SKM-1 treated with dmso at 0.1 percent for 144 hours (cell line): ENCODE measurements at regions not wholly inside any gene's neighbourhood (a gene's known extent, or its start where the extent isn't known, plus 50 kb on each side); places are given as distances from the start of the nearest gene placed in this dataset.
A peak's percentile ranks its signal among the peaks of the same experiment; 100 is the strongest.

ENCODE experiments used
- DNase-seq: peaks from one replicate; lab custom pipeline; 2025; ENCODE audit not compliant: unreplicated experiment; lab: John Stamatoyannopoulos, UW

DNA sequence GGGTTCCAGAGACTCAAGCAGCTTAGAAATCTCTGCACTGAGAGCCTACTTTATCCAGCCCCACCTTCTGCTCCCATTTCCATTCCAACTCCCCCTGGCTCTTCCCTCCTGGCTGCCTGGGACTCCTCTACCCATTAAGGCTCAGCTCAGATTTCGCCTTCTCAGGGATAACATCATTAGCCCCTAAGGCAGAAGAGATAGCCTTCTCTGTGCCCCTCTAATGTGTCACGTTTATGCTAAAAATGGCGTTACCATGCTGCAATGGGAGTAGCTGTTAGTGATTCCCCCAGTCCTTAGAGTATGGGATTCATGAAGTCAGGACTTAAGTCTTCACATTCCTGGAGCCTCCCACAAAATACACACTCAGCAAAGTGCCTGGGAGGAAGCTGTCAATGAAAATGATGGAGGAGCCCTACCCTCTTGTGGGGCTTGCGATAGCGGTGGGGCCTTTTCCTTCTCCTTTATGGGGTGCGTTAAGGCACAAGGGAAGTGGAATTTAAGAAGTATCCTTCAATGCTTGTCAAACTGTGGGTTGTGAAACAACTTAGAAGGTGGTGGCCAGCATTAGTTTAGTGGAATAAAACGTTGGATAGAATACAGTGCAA, 144.7 kb upstream of the COPS8 start:
- peak; percentile 53 for DNase-seq

DNA sequence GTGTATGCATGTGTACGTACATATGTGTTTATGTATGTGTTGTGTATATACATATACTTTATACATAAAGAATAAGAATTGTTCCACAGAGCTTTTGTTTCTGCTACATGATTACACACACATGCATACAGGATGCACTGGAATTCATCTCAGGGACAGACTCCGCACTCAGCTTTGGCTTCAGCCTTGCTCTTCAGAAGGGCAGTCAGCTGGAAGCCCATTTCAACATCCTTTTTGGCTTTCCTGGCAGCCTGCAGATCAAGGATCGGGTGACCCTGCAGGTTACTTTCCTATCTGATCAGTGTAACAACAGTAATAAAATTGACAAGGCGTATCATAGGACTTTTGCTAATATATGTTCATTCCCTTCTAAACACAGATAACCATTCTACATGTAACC, 144.1 kb upstream of the COPS8 start:
- DNase-seq = no peak

DNA sequence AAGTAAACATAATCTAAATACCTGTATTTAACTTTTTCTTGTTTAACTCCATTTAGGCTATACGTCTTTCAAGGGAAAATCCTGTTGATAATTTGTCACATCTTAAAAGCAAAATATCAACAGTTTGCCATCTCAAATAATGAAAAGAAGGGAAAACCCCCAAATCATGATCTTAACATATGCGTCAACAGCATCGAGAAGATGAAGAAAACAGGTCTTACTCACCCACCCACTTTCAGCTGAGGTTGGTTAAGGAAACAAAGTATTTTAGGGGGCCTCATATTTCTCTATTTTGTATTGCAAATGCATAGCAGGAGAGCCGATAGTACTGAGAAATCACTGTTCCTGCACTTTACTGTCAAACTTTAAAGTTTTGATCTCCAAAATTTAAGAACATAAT, 143.1 kb upstream of the COPS8 start:
- DNase-seq = no peak

DNA sequence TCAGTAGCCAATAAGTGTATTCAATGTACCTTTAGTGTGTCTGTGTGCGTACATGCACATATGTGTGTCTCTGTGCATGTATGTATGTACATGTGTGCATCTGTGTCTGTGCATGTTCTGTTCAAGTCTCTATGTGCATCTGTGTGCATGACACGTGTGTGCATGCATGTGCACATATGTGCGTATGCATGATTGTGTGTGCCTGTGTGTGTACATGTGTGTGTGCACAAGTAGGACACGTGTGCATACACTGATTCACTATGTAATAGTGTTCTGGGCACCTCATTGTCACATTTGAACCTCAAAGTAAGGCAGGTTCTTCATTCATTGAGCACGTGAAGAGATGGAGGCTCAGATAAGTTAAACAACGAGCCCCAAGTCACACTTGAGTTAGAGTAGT, 142.6 kb upstream of the COPS8 start:
- no peak for DNase-seq

DNA sequence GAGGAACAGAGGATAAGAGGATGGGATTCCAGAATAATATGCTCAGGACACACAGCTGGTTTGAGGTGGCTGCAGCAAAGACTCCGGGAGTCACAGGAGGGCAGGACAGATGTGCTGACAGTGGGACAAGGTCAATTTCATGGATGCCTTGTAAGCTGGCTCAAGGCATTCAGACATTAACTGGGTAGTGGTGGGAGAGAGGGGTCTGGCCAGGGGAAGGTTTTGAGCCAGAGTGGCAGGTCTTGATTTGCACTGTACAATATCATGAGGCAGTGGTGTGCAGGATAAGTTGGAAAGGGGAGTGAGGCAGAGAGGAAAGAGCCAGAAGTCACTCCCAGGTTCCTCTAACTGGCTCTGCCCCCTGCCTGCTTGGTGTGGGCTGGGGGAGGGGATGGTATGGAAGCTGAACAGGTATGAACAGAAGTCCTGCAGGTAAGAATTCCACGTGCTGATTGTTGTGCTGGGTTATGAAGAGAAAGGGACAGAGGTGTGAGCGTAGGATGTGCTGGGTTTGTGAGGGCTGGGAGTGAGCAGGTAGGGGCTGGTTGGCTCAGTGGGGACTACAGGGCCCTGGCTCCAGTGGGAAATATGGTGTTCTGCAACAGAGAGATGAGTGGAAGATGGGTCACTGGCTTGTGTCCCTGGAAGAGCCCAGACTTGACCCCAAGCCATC, 141.7 kb upstream of the COPS8 start:
- no peak for DNase-seq

DNA sequence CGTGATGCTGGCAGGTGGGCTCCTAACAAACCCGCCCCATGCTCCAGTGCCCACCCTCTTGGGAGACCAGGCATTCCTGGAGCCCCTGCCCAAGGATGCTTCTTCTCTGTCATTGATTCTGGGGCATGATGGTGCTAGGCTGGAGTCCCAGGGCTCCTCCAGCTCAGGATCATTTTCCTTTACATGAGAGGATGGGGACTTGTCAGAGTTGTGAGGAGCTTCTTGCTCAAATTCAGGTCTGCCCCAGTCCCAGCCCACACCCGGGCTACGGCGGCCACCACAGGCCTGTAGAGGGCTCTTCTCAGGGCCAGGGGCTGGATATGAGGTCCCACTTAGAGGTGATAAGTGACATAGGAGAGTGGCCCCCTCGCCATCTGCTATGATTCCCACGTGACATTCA, 141.1 kb upstream of the COPS8 start:
- no peak for DNase-seq

DNA sequence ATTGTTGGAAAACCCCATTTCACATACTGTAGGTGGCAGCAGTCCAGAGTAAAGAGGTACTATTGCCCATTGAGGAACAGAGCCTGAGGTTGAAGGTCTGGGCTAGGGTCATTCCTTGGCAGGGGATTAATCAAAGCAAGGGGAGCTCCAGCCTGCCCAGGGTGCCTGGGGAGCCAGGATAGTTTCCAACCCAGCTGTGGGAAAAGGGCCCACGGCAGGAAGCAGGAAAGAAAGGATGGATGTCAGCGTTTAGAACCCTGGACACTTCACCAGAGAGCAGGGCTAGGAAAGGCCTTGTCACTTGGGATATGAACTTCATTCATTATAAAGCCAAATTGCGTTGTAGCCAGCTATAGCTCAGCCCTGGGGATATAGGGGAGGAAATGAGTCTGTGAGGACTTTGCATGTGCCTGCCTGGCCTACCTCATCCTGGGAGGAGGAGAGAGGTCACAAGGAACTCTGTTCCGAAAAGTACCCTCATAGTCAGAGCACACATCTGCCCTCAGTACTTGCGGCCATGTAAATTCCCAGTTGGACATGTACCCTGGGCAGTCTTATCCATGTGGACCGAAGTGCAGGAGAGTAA, 140.2 kb upstream of the COPS8 start:
- no peak for DNase-seq

DNA sequence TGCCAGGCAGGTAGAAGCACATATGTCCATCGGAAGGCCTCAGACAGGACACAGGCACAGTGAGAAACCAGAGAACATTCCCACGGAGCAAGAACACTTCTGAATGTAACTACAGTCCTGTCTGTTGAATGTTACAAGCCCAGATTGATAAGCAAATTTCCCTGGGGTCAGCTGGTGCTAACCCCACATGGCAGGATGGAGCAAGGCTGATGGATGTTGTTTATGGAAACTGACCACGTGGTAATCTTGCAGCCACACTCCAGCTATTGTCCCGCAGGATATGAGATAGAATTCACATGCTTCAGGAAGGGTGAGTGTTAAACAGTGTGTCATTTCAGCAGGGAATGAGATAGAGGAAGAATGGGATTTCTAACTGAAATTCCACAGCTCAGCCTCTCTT, 138.8 kb upstream of the COPS8 start:
- DNase-seq = no peak

DNA sequence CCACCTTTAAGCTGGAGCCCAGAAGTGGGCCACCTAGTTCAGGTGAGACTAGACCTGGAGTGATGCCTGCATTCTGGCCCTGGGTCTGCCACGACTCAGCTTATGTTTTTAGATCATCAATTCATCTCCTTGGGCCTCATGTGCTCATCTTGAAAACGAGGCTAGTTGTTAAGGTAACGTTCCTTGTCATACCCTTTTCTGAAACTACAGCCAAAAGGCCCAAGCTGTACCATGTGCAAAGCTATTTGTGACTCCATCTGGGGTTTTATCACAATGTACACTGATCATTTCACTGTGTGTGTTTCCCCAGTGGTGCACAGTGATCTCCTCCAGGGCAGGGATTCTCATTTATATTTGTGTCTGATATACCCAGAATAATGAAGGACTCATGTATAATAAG, 138.4 kb upstream of the COPS8 start:
- no peak for DNase-seq

DNA sequence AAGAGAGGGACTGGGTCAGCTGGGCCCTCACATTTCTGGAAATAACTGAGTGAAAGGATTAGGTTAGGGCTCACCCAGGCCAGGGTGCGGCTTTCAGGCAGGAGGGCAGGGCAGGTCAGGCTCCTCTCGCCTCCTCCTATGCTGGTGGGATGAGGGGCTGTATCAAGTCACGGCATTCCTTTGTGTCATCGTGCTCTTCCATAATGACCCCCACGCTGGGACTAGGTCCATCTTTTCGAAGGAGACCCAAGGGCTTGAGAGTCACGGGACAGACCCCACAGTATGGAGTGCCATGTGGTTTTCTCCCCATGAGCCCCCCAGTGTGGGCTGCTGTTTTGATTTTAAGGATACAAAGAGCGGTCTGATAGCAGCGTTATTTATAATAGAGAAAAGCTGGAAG, 137.8 kb upstream of the COPS8 start:
- DNase-seq = no peak

DNA sequence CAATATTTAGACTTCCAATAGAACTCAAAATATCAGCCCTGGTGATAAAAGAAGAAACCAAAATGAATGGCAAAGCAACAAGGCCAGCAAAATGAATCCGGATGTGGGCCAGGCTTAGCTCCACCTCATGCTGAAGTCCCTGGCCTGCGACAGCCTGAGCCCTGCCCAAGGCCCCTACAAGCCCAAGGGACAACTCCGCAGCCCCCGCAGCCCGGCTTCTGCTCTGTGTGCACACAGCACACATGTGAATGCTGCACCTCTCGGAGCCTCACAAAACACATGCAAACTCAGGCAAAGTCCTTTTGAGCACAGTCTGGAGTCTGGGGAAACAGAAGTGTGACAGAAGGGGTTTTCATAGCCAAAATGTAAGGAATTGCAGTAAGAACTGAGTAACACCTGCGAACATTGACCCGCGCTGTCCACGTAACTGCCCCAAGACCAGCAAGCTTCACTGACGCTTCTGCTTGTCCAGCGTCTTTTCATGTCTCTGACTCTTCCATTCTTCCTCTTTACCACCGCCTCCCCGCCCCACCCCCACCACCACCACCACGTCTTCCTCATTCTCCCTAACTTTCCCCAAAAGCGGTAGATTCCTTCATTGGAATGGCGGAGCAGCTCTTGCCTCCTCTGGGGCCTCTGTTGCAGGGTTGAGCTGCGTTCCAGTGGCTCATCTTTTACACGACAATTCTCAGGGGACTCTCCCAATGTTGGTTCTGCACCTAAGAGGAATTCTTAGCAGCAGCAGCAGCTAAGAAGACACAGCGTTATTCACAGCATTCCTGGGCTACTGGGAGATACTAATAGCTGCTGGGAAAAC, 136.4 kb upstream of the COPS8 start:
- no peak for DNase-seq

DNA sequence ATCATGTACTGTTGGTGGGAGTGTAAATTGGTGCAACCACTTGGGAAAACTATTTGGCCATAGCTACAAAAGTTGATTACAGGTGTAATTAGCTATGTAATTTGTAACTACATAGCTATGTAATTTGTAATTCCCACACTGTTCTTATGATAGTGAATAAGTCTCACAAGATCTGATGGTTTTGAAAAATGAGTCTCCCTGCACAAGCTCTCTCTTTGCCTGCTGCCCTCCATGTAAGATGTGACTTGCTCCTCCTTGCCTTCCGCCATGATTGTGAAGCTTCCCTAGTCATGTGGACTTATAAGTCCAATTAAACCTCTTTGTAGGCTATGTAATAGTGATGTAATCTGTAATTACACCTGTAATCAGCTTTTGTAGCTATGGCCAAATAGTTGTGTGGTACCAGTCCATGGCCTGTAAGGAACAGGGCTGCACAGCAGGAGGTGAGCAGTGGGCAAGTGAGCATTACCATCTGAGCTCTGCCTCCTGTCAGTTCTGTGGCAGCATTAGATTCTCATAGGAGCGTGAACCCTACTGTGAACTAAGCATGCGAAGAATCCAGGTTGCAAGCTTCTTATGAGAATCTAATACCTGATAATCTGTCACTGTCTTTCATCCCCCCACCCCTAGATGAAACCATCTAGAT, 133.7 kb upstream of the COPS8 start:
- DNase-seq = no peak

DNA sequence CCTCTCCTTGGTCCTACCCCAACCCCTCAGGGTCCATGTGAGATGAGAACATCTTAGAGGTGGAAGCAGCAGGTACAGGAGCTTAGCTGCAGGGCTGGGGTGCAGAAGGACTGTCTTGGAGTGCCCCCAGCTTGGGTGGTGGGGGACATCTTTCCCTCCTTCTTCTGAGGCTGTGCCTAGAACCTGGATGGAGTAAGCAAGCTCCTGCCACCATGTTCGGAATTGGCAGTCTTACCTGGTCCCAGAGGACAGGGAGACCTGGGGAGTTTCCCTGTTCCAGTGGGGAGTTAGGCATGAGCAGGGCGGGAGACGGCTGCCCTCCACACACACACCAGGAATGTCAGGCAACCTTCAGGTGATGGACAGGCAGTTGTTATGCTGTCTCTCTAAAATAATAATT, 131.0 kb upstream of the COPS8 start:
- DNase-seq = no peak

DNA sequence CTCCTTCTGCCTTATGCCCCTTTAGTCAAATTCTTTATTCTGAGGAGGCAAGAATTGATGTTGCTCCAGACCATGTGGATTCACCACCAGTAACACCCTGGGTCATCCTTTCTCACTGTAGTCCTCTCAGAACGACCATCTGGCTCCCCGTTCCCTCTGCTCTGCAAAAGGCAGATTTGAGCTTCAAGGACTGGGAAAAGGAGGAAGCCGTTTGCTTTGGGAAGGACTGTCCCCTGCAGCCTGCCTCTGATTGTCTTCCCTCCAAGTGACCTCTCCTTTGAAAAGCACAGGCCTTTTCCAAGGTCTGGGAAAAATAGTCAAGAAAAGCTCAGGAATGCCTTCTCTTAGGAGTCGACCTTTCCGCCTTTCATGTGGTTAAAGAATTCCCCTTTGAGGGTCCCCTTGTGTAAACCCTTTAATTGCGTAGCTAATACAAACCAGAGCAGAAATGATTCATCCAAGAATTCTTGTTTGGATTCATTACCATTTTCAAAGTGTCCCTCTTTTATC, 130.1 kb upstream of the COPS8 start:
- DNase-seq = no peak

DNA sequence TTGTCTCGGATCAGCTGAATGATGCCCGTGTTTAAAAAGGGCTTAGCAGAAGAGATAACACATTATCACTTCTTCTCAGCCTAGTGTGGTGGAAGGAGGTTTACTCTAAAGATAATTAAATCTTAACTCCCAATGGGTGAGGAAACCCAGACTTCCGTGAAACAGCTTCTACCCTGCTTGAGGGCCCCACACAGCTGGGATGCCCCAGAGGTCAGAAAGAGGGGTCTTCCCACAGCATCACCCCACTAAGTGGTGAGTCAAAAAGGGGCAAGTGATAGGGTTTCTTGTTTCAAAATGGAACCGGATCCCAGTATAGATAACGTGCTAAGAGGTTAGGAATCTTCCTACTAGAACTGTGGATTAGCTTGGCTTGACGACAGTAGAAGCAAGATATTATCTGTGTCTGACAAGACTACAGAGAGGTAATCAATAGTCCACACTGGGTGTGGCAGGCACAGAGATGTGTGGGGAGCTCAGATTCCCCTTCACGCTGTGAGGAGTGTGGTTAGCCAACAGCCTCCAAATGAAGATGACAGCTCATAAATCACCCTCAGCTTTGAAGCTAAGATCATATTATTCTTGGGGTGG, 129.6 kb upstream of the COPS8 start:
- no peak for DNase-seq

DNA sequence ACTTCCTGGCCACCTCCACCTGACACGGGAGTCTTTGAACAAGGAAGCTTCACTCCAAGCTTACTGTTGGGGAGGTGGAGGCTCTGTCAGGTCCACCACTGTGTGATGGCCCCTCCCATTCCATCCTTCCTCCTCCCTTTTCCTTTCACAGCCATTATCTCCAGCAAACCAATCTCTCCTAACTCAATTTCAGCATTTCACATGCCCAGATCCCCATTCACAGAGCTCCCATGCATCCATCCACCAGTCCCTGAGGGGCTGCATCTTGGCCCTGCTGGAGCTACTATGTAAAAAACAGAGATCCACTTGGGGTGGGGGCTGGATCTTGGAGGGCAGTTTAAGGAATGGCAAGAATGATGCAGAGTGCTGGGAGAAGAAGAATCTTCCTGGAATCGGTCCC, 129.0 kb upstream of the COPS8 start:
- no peak for DNase-seq

DNA sequence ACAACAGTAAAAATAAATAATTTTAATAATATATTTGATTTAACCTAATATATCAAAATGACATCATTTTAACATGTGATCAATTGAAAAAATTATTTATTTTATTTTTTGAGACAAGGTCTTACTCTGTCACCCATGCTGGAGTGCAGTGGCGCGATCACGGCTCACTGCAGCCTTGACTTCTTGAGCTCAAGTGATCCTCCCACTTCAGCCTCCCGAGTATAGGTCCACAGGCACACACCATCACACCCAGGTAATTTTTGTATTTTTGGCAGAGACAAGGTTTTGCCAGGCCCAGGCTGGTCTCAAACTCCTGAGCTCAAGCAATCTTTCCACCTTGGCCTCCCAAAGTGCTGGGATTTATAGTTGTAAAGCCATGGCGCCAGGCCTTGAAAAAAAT, 126.7 kb upstream of the COPS8 start:
- no peak for DNase-seq

DNA sequence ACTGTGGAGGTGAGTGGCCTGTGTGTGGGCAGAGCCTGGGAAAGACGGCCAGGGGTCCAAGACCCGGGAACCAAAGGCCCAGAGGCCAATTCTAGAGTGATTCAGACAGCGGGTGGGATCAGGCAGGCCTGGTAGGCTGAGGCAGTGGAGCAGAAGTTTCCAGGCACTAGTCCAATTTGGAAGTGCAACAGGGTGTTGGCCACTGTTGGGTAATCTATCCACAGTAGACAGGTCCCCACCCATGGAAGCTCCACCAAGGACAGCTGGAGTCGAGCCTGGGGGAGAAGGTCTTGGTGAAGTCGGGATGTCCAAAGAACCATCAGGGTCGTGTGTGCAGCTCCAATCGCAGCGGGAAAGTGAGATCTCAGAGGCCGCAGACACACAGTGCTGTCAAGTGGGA, 125.8 kb upstream of the COPS8 start:
- no peak for DNase-seq

DNA sequence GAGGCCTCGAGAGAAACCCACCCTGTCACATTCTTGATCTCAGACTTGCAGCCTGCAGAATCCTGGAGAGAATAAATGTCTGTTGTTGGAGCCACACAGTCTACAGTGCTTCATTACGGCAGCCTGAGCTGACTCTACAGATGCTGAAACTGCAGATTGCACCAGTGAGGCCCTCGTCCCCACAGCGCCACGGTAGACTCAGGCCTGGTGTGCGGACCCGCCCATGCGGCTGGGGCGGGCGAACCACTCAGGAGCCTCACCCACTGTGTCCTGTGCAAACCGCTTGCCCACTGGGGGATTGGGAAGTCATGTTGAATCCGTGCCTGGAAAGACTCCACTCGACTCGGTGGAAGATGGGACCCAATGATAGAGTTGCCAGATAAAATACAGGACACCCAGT, 125.2 kb upstream of the COPS8 start:
- DNase-seq = no peak

DNA sequence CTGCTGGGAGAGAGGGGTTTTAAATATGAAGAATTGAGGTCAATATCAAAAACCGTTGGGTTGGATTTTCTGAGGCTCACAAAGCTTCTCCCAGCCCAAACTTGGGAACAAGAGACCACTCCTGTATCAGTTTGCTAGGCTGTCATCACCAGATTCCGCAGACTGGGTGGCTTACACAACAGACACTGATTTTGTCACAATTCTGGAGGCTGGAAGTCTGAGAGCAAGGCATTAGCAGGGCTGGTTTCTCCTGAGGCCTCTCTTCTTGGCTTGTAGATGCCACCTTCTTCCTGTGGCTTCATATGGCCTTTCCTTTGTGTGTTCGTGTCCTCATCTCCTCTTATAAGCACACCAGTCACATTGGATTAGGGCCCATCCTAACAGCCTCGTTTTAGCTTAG, 122.9 kb upstream of the COPS8 start:
- no peak for DNase-seq

DNA sequence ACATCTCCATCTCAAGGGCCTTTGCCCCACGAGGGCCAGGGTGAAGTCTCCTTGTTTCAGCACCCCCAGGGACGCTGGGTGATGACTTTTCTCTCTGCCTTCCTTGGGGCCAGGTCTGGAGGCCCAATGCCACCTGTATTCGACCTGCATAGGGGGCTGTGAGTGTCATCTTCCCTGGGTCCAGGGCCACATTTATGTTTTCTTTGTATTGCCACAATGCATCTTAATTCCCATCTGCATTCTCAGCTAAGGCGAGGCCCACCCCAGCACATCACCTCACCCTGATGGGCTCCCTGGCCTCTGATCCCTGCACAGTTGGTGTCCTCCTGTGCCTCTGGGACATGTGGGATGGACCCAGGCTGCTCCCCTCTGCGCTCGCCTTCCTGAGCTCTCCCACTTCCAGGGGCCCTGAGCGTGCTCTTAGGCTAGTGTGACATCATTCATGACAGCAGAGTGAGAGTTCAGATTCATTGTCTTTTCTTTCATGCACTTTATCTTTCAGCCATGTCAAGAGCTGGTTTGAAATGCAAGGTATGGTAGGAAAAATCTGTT, 122.0 kb upstream of the COPS8 start:
- no peak for DNase-seq
